NCI-H460 (cell line): ENCODE measurements at regions not wholly inside any gene's neighbourhood (a gene's known extent, or its start where the extent isn't known, plus 50 kb on each side); places are given as distances from the start of the nearest gene placed in this dataset.
"Not testable (repeated sequence)": the region's sequence is repeated elsewhere in the genome, so short reads cannot be mapped to it uniquely, and the experiment has no call there.

Experiments used
- DNase-seq: peaks from one replicate; pipeline ENCODE4 v3.0.0-alpha.2; 2016; ENCODE audit warnings: low read depth; ENCODE audit errors: extremely low read depth

GRCh38 chr10:109732254-109732965, 190.9 kb downstream of the XPNPEP1 start:
- no peak for DNase-seq

- DNase-seq: not testable (repeated sequence)
Measured at GRCh38 chr10:109729895-109730294, 193.4 kb downstream of the XPNPEP1 start.

GRCh38 chr10:109727436-109727835, 195.9 kb downstream of the XPNPEP1 start:
- no peak for DNase-seq

- DNase-seq: no peak
Measured at GRCh38 chr10:109726473-109726872, 196.8 kb downstream of the XPNPEP1 start.

GRCh38 chr10:109723305-109723704, 200.0 kb downstream of the XPNPEP1 start:
- DNase-seq: no peak

GRCh38 chr10:109721453-109722064, 201.8 kb downstream of the XPNPEP1 start:
- no peak for DNase-seq

- no peak for DNase-seq
Measured at GRCh38 chr10:109706026-109706560, 217.2 kb downstream of the XPNPEP1 start.

- no peak for DNase-seq
Measured at GRCh38 chr10:109701633-109702215, 221.6 kb downstream of the XPNPEP1 start.

- no peak for DNase-seq
Measured at GRCh38 chr10:109698882-109699664, 224.2 kb downstream of the XPNPEP1 start.

GRCh38 chr10:109698086-109698485, 225.2 kb downstream of the XPNPEP1 start:
- no peak for DNase-seq

GRCh38 chr10:109696981-109697775, 226.1 kb downstream of the XPNPEP1 start:
- no peak for DNase-seq

- DNase-seq: no peak
Measured at GRCh38 chr10:109696462-109696861, 226.8 kb downstream of the XPNPEP1 start.

GRCh38 chr10:109695988-109696387, 227.3 kb downstream of the XPNPEP1 start:
- DNase-seq: no peak

GRCh38 chr10:109689785-109690184, 233.5 kb downstream of the XPNPEP1 start:
- DNase-seq: no peak

- DNase-seq: no peak
Measured at GRCh38 chr10:109679478-109679877, 243.8 kb downstream of the XPNPEP1 start.

- DNase-seq: no peak
Measured at GRCh38 chr10:109678857-109679256, 244.5 kb downstream of the XPNPEP1 start.

GRCh38 chr10:109676703-109677102, 246.6 kb downstream of the XPNPEP1 start:
- DNase-seq: no peak

- DNase-seq: no peak
Measured at GRCh38 chr10:109668703-109669102, 254.6 kb downstream of the XPNPEP1 start.

GRCh38 chr10:109668154-109668665, 255.1 kb downstream of the XPNPEP1 start:
- DNase-seq: no peak

- DNase-seq: no peak
Measured at GRCh38 chr10:109665321-109665720, 258.0 kb downstream of the XPNPEP1 start.
